ENCODE measurements at regions not wholly inside any gene's neighbourhood (a gene's known extent, or its start where the extent isn't known, plus 50 kb on each side); places are given as distances from the start of the nearest gene placed in this dataset.

DNA sequence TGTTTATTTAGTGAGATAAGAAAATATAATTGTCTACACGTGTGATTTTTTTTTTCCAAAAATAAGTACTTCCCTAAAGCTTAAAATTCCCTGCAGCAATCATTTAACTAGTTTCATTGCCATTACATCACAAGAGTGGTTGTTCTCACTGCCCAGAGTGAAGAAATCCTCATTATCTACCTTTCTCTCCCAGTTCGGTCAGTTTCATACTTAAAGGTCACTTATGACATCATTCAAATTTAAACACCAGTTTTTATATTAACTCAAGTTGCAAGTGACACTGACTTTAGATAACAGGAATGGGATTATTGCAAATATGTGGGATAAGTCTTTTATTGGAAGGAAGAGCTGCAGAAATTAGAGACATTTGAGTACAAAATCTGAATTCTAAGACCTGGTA lies 1699.8 kb upstream of the IGFBP7 start:
- Mint-ChIP-seq H3K9me3 (no peaks in the 10 kb centered on the region), H3K27me3 (ENCODE audit: low read depth) (no peaks in the 10 kb centered on the region), H3K27ac (ENCODE audit: unreplicated experiment) (no peak overlapping the region), H3K36me3 (ENCODE audit: low read depth) (no peaks in the 10 kb centered on the region), H3K4me3 (no peak overlapping the region), H3K4me1 (no peaks in the 10 kb centered on the region)
- DNase-seq (ENCODE audit: low read depth, low spot score) = no peak
- TF ChIP-seq, protein P1, sequence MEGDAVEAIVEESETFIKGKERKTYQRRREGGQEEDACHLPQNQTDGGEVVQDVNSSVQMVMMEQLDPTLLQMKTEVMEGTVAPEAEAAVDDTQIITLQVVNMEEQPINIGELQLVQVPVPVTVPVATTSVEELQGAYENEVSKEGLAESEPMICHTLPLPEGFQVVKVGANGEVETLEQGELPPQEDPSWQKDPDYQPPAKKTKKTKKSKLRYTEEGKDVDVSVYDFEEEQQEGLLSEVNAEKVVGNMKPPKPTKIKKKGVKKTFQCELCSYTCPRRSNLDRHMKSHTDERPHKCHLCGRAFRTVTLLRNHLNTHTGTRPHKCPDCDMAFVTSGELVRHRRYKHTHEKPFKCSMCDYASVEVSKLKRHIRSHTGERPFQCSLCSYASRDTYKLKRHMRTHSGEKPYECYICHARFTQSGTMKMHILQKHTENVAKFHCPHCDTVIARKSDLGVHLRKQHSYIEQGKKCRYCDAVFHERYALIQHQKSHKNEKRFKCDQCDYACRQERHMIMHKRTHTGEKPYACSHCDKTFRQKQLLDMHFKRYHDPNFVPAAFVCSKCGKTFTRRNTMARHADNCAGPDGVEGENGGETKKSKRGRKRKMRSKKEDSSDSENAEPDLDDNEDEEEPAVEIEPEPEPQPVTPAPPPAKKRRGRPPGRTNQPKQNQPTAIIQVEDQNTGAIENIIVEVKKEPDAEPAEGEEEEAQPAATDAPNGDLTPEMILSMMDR (conservative IDR thresholded peaks at IDR 0.05) = no peak

DNA sequence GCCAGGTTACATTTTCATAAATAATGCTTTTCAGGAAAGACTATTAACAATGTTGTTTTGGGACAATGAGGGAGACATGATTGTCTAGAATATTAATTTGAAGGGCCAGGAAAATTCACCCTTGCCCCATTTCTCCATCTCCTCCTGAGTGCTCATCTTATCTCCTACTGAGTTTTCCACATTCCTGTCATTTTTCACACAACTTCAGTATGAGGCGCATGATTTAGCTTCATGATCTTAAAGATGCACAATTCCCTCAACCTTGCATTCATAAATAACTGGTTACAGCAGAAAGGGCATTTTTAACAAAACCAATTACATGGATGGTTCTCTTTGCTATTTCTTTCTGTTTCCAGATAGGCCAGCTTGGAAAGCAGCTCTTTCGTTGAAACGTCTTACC lies 1699.2 kb upstream of the IGFBP7 start:
- TF ChIP-seq, protein P1 (conservative IDR thresholded peaks at IDR 0.05) = no peak
- Mint-ChIP-seq H3K36me3 (ENCODE audit: low read depth) (no peaks in the 10 kb centered on the region), H3K9me3 (no peaks in the 10 kb centered on the region), H3K4me1 (no peaks in the 10 kb centered on the region), H3K27me3 (ENCODE audit: low read depth) (no peaks in the 10 kb centered on the region), H3K27ac (ENCODE audit: unreplicated experiment) (no peak overlapping the region), H3K4me3 (no peak overlapping the region)
- no peak for DNase-seq (ENCODE audit: low read depth, low spot score)

DNA sequence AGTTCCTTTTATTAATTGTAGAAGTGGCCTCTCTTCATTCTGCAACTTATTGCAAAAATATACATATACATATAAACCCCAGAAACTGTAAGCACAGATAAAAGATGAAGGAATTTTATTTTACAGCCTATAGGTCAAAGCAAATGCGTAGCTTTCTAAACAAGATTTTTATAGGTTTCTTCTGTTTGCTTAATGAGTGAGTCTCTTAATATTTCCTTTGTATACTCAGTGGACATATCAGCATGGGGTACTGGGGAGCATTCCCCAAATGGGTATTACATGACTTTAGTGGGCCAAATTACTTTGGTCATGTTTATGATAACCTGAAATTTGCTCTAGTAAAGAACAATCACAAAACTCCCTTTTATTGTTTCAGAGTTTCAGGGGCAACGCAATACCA lies 1698.6 kb upstream of the IGFBP7 start:
- DNase-seq (ENCODE audit: low read depth, low spot score) = no peak
- Mint-ChIP-seq H3K4me1 (no peaks in the 10 kb centered on the region), H3K9me3 (no peaks in the 10 kb centered on the region), H3K27ac (ENCODE audit: unreplicated experiment) (no peak overlapping the region), H3K36me3 (ENCODE audit: low read depth) (no peaks in the 10 kb centered on the region), H3K27me3 (ENCODE audit: low read depth) (no peaks in the 10 kb centered on the region), H3K4me3 (no peak overlapping the region)
- TF ChIP-seq, protein P1 (conservative IDR thresholded peaks at IDR 0.05) = no peak

DNA sequence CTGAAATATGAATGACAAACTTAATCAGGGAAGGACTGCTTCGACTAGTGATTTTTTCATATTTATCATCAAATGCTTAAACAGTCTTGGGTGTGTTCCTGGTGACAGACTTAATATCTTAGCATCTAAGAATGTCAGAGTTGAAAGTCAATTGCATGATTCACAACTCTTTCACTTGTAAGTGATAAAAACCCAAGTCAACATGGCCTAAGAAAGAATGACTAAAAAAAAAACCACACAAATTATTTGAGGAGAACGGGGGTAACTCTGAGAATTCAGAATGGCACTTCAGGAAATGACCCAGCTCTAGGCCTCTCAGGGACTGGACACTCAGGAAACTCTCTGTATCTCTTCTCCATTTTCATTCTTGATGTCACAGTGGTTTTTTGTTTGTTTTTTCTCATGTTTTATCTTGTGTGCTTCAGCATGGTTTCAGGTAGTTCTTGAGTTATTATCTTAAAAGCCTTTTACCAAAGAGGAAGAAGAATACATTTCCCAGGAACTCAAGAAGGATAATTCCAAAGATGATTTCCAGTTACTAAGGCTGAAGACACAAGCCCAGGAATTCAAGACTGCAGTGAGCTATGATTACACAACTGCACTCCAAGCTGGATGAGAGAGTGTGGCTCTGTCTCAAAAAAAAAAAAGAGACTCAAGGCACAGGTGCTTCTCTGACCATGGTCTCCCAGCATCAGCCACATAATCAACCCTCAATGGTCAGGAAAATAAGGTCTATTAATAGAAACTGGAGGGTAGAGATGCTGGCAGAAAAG lies 1697.8 kb upstream of the IGFBP7 start:
- TF ChIP-seq, protein P1 (conservative IDR thresholded peaks at IDR 0.05) = no peak
- no peak for DNase-seq (ENCODE audit: low read depth, low spot score)
- Mint-ChIP-seq H3K27me3 (ENCODE audit: low read depth) (no peaks in the 10 kb centered on the region), H3K9me3 (no peaks in the 10 kb centered on the region), H3K4me3 (no peak overlapping the region), H3K36me3 (ENCODE audit: low read depth) (no peaks in the 10 kb centered on the region), H3K27ac (ENCODE audit: unreplicated experiment) (no peak overlapping the region), H3K4me1 (no peaks in the 10 kb centered on the region)

DNA sequence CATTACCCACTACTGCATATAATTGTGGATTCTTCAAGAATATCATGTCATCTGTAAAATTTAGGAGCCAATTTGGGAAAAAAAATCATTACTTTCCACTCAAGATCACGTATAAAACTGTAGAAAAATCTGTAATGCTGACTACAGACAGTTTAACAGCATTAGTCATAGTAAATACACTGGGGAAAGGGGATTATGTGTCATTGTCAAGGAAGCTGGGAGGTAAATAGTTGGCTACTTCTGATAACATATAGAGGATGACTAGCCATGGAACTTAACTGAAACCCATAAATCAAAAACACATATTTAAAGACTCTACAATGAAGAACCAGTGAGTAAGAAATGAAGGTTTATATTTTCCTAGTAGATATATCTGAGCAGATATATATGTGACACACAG lies 1666.4 kb upstream of the IGFBP7 start:
- TF ChIP-seq, protein P1 (conservative IDR thresholded peaks at IDR 0.05) = no peak
- no peaks in the 10 kb centered on the region for H3K9me3 Mint-ChIP-seq
- H3K4me3 Mint-ChIP-seq = no peak overlapping the region
- no peak overlapping the region for H3K27ac Mint-ChIP-seq (ENCODE audit: unreplicated experiment)
- no peaks in the 10 kb centered on the region for H3K27me3 Mint-ChIP-seq (ENCODE audit: low read depth)
- no peaks in the 10 kb centered on the region for H3K36me3 Mint-ChIP-seq (ENCODE audit: low read depth)
- DNase-seq (ENCODE audit: low read depth, low spot score) = no peak
- H3K4me1 Mint-ChIP-seq = no peaks in the 10 kb centered on the region

Data from neural crest cell (in vitro differentiated cells).